ENCODE measurements at regions not wholly inside any gene's neighbourhood (a gene's known extent, or its start where the extent isn't known, plus 50 kb on each side); places are given as distances from the start of the nearest gene placed in this dataset.

DNA sequence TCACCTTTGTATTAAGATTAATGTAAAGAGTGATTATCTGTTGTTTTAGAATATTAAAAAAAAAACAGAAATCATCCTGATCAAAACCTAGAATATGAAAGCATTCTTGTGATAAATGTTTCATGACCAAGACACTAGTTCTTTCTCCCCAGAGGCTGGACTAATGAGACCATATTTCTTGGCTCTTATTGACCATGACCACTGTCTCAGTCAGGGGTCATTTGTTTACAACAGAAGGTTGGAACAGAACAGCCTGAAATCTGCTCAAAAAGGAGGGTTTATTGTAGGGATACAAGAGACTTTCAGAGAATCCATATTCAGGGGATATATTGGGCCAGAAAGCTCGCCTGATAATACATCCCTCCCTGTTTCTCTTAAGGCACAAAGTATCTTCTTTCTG, 87.7 kb downstream of the TMEM30B start:
- H3K27ac ChIP-seq: no peak overlapping the region
- TF ChIP-seq, protein P1, sequence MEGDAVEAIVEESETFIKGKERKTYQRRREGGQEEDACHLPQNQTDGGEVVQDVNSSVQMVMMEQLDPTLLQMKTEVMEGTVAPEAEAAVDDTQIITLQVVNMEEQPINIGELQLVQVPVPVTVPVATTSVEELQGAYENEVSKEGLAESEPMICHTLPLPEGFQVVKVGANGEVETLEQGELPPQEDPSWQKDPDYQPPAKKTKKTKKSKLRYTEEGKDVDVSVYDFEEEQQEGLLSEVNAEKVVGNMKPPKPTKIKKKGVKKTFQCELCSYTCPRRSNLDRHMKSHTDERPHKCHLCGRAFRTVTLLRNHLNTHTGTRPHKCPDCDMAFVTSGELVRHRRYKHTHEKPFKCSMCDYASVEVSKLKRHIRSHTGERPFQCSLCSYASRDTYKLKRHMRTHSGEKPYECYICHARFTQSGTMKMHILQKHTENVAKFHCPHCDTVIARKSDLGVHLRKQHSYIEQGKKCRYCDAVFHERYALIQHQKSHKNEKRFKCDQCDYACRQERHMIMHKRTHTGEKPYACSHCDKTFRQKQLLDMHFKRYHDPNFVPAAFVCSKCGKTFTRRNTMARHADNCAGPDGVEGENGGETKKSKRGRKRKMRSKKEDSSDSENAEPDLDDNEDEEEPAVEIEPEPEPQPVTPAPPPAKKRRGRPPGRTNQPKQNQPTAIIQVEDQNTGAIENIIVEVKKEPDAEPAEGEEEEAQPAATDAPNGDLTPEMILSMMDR (conservative IDR thresholded peaks at IDR 0.05): no peak

DNA sequence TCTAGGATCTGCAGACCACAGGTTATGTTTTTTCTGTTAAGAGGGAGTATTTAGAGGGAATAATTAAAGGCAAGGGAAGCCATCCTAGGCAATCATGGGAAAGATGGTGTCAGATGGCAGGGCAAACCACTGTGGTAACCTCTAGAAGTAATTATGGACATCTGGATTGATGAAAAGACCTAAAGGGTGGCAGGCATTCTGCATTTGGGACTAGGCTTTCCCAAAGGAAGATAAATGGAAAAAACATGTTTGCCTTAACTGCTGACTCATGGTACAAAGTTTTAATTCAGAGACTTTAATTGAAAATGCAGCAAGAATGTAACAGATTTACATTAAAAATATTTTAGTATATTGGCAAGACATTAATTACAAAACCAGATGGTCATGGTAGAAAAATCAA, 88.1 kb downstream of the TMEM30B start:
- no peak overlapping the region for H3K27ac ChIP-seq
- TF ChIP-seq, protein P1 (conservative IDR thresholded peaks at IDR 0.05): no peak

DNA sequence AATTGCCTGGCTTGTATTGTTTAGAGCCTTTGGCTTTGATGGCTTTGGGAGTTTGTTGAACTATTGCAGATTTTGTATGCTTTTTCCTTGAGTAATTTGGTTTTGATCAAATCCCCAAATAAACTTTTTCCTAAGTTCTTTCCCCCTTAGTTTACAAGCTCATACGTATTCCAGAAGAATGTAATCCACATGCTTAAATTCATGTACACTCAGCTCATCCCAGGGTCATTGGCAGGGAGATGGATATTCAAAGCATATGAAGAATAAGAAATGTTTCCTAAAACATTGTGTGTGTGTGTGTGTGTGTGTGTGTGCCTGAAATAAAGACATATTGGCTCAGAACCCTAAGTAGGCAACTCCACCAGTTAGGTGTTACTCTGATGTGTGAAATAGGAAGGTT, 89.4 kb downstream of the TMEM30B start:
- H3K27ac ChIP-seq: no peak overlapping the region
- TF ChIP-seq, protein P1 (conservative IDR thresholded peaks at IDR 0.05): no peak

DNA sequence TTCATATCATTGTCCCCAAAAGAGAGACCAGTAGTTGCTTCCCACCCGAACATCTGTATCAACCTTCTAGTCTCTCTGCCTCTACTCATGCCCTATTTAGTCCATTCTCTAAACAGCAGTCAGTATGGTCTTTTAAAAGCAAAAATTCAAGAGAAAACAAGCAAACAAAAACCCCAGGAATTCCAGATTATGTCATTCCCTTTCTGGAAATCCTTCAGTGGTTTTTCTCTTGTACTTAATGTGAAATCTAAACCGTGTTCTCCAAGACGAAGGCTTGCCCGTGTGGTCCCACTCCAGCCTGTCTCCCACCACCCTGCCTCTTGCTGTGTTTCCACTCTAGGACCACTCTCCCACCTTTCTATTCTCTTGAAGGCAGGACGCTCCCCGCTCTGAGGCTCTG, 90.8 kb downstream of the TMEM30B start:
- H3K27ac ChIP-seq: no peak overlapping the region
- TF ChIP-seq, protein P1 (conservative IDR thresholded peaks at IDR 0.05): no peak

DNA sequence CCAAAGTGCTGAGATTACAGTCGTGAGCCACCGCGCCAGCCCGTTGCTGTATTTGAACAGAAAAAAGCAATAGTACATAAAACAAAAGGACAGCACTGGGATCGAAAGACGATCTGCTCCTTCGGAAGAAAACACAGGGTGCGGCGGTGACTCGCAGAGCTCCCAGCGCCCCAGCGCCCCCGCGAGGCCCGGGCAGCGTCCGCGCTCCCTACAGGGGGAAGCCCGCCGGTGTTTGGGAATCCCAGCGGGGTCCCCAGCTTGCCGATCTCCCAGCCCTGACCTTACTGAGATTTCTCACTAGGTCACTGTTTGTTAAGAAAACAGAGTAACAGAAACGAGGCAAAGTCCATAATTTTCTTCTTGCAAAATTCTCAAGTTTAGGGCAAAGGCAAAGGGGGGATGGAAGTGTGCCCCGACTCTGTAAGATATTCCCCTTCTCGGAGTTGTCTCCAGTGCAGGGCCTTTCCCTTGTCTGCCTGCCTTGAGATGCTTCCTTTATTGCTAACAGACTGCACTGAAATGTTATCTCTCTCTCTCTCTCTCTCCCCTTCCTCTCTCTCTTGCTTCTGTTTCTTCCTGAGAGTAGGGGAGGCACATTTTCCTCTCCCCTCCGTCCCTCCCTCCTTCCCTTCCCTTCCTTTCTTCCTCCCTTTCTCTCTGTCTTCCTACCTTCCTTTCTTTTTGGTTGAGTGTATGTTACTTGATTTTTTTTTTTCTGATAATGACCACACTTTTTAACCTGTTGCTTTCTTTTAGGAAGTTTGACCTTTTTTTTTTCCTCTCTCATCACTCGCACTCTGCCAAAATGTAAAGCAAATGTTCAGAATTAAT, 91.9 kb downstream of the TMEM30B start:
- no peak overlapping the region for H3K27ac ChIP-seq
- TF ChIP-seq, protein P1 (conservative IDR thresholded peaks at IDR 0.05): no peak

DNA sequence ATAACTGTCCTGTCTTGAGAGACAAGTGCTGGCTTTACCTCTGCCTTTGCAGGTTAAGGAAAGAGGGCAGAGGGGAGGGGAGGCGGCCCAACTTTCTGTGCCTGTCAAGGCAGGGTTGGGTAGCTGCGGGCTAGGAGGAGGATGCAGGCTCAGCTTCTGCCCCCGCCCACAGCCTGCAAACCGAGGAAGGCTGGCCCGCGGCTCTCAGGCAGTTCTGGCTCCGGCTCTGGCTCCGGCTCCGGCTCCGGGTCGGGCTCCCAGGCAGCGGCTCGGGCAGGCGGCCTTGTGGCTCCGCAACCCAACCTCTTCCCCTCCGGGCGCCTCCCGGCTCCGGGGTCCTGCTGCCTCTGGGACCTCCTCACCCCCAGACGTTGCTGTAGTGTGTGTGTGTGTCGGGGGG, 92.9 kb downstream of the TMEM30B start:
- TF ChIP-seq, protein P1 (conservative IDR thresholded peaks at IDR 0.05): no peak
- no peak overlapping the region for H3K27ac ChIP-seq

DNA sequence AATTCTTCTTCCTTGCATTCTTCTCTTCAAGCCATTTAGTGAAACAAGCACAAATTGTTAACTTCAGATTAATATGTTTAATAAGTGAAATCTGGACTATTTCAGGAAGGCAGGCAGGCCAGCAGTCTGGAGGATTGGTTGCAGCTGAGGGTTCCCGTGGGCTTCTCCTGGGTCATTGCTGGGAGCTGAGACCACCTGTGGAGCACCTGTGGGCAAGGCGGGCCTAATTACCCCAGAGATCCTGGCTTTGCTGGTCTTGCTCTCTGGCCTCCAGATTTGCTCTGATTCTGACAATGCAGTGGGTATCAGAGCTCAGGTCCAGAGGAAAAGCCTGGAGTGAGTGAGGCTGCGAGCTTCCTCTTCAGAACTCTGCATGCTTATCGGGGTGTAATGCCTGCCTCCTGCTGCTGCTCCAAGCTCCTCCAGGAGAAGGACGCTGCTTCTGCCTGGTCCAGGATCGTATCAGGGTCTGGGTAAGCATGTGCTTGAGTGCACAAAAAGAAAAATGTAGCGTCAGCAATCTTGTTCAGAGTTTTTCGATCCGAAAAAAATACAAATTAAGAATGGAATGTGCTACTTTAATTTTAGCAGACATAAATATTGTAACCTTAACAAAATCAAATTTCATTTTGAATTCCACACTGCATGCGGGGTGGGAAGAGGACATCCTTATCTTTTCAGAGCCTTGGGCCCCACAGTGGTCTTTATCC, 93.8 kb downstream of the TMEM30B start:
- TF ChIP-seq, protein P1 (conservative IDR thresholded peaks at IDR 0.05): no peak
- H3K27ac ChIP-seq: no peak overlapping the region

Measured in VCaP (cell line).